Neural crest cell (in vitro differentiated cells): ENCODE measurements at regions not wholly inside any gene's neighbourhood (a gene's known extent, or its start where the extent isn't known, plus 50 kb on each side); places are given as distances from the start of the nearest gene placed in this dataset.

Source experiments
- DNase-seq: peaks from one replicate; pipeline ENCODE4 v3.0.0; 2021; ENCODE audit warnings: low read depth, mixed read lengths, low spot score
- H3K27ac Mint-ChIP-seq: one replicate; pipeline ENCODE4 v1.8.0; 2021; ENCODE audit warnings: mild to moderate bottlenecking, mixed read lengths; ENCODE audit not compliant: unreplicated experiment
- H3K27me3 Mint-ChIP-seq: 2 replicates; pipeline ENCODE4 v1.8.0; 2021; ENCODE audit warnings: low read depth, mild to moderate bottlenecking, mixed read lengths
- H3K36me3 Mint-ChIP-seq: 2 replicates; pipeline ENCODE4 v1.8.0; 2021; ENCODE audit warnings: low read depth, mild to moderate bottlenecking, mixed read lengths
- H3K4me1 Mint-ChIP-seq: 2 replicates; pipeline ENCODE4 v1.8.0; 2021; ENCODE audit warnings: mixed read lengths
- H3K4me3 Mint-ChIP-seq: one replicate; pipeline ENCODE4 v1.8.0; 2021; ENCODE audit warnings: mild to moderate bottlenecking, mixed read lengths
- H3K9me3 Mint-ChIP-seq: 2 replicates; pipeline ENCODE4 v1.8.0; 2021; ENCODE audit warnings: mixed read lengths
- CTCF ChIP-seq: fragments of 200-600 bp; sonication (generic); conservative IDR thresholded peaks from 2 replicates; pipeline ENCODE4 v1.5.0; 2021; ENCODE audit warnings: antibody characterized with exemption, mild to moderate bottlenecking

GRCh38 chr4:43362875-43363636 lies 470.5 kb downstream of the GRXCR1 start:
- Mint-ChIP-seq H3K36me3 (no peaks in the 10 kb centered on the region), H3K4me3 (no peak overlapping the region), H3K4me1 (no peaks in the 10 kb centered on the region), H3K27me3 (no peaks in the 10 kb centered on the region), H3K27ac (no peak overlapping the region), H3K9me3 (no peaks in the 10 kb centered on the region)
- no peak for DNase-seq
- no peak for TF ChIP-seq CTCF

DNA sequence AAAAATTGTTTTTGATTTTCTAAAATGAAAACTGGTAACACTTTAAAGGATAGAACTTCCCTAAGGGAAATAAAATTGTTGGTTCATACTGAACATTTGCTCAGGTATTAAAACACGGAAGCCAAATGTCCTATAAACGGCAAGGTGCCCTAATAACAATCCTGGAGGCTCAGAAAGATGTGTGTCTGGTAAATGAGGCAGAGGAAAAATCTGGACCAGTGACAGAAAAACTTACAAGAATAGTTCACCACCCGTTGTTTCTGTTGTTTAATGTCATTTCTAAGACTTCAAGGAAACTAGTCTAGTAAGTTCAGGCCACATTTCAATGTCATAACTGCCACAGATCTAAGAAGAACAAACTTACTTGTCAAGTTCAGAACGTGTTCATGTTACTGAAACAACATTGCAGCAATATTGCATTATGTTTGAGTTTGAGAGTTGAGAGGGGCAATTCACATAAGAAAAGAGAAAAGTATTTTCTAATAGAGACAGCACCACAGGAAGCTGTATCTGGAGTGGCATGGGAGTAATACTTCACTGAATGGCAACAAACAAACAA lies 476.6 kb downstream of the GRXCR1 start:
- no peaks in the 10 kb centered on the region for H3K36me3 Mint-ChIP-seq
- no peak for TF ChIP-seq CTCF
- H3K27me3 Mint-ChIP-seq = peaks cover 4% of the 10 kb centered on the region
- H3K4me3 Mint-ChIP-seq = no peak overlapping the region
- no peaks in the 10 kb centered on the region for H3K4me1 Mint-ChIP-seq
- H3K9me3 Mint-ChIP-seq = no peaks in the 10 kb centered on the region
- DNase-seq = no peak
- no peak overlapping the region for H3K27ac Mint-ChIP-seq

DNA sequence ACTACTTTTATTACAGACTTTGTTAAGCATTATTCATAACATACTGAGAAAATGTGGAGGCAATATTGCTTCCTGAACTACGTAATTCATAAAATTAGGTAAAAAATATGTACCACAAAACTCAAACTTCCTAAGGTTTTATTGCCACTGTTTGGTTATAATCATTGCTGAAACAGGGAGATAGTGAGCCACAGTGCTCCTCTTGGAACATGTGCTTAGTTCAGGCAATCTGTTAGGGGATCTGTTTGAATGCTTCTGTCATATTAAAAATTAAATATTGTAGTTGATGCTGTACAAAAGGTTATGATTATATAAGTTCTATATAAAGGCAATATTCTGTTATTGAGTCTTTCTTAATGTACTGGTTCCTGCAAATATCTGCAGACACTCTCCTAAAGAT lies 480.7 kb downstream of the GRXCR1 start:
- no peak for DNase-seq
- H3K27me3 Mint-ChIP-seq = peaks cover 4% of the 10 kb centered on the region
- no peaks in the 10 kb centered on the region for H3K4me1 Mint-ChIP-seq
- TF ChIP-seq CTCF = no peak
- H3K4me3 Mint-ChIP-seq = no peak overlapping the region
- no peak overlapping the region for H3K27ac Mint-ChIP-seq
- H3K9me3 Mint-ChIP-seq = no peaks in the 10 kb centered on the region
- H3K36me3 Mint-ChIP-seq = no peaks in the 10 kb centered on the region

GRCh38 chr4:43374216-43374751 lies 481.8 kb downstream of the GRXCR1 start:
- Mint-ChIP-seq H3K4me1 (no peaks in the 10 kb centered on the region), H3K27me3 (peaks cover 2% of the 10 kb centered on the region), H3K9me3 (no peaks in the 10 kb centered on the region), H3K4me3 (no peak overlapping the region), H3K27ac (no peak overlapping the region), H3K36me3 (no peaks in the 10 kb centered on the region)
- DNase-seq = no peak
- no peak for TF ChIP-seq CTCF

GRCh38 chr4:43379016-43379415 lies 486.5 kb downstream of the GRXCR1 start:
- TF ChIP-seq CTCF = no peak
- Mint-ChIP-seq H3K36me3 (no peaks in the 10 kb centered on the region), H3K9me3 (no peaks in the 10 kb centered on the region), H3K27ac (no peak overlapping the region), H3K4me1 (no peaks in the 10 kb centered on the region), H3K27me3 (no peaks in the 10 kb centered on the region), H3K4me3 (no peak overlapping the region)
- no peak for DNase-seq
